ENCODE measurements at regions not wholly inside any gene's neighbourhood (a gene's known extent, or its start where the extent isn't known, plus 50 kb on each side); places are given as distances from the start of the nearest gene placed in this dataset.
A peak's percentile ranks its signal among the peaks of the same experiment; 100 is the strongest.

- peak; percentile 61 to 75 for DNase-seq
- Histone ChIP-seq H3K4me1 (peaks cover 16 to 43% (median 29%) of the 10 kb centered on the region in 4 donors), H3K27me3 (no peaks in the 10 kb centered on the region), H3K9me3 (no peaks in the 10 kb centered on the region), H3K27ac (peak overlapping the region; percentile 53 to 81 (median 68)), H3K4me3 (no peak overlapping the region), H3K36me3 (no peaks in the 10 kb centered on the region)
- intact Hi-C loops (cut with DNase I; ENCODE audit: low total_unique reads): no loop called here
- TF ChIP-seq POLR2AphosphoS5 (IDR thresholded peaks at IDR 0.05): peak in 2 of 3 donors; percentile 5 to 52
- TF ChIP-seq, protein P1, sequence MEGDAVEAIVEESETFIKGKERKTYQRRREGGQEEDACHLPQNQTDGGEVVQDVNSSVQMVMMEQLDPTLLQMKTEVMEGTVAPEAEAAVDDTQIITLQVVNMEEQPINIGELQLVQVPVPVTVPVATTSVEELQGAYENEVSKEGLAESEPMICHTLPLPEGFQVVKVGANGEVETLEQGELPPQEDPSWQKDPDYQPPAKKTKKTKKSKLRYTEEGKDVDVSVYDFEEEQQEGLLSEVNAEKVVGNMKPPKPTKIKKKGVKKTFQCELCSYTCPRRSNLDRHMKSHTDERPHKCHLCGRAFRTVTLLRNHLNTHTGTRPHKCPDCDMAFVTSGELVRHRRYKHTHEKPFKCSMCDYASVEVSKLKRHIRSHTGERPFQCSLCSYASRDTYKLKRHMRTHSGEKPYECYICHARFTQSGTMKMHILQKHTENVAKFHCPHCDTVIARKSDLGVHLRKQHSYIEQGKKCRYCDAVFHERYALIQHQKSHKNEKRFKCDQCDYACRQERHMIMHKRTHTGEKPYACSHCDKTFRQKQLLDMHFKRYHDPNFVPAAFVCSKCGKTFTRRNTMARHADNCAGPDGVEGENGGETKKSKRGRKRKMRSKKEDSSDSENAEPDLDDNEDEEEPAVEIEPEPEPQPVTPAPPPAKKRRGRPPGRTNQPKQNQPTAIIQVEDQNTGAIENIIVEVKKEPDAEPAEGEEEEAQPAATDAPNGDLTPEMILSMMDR (IDR thresholded peaks at IDR 0.05): no peak
- 23 to 35% (median 27%) methylated on average over 4 of the region's 4 CpGs for WGBS, 5 donors
These were observed 380.6 kb upstream of the C2CD4B start for GRCh38 chr15:62545467-62546227.

- Histone ChIP-seq H3K36me3 (no peaks in the 10 kb centered on the region), H3K27ac (peak overlapping the region in 4 of 5 donors; percentile 54 to 81 (median 70)), H3K4me3 (no peak overlapping the region), H3K4me1 (peaks cover 16 to 45% (median 29%) of the 10 kb centered on the region in 4 donors), H3K27me3 (no peaks in the 10 kb centered on the region), H3K9me3 (no peaks in the 10 kb centered on the region)
- no peak for DNase-seq
- TF ChIP-seq POLR2A (IDR thresholded peaks at IDR 0.05) (no peak), POLR2AphosphoS5 (IDR thresholded peaks at IDR 0.05) (no peak), EP300 (IDR thresholded peaks at IDR 0.05) (no peak)
- TF ChIP-seq, protein P1 (IDR thresholded peaks at IDR 0.05): no peak
- 61 to 74% (median 64%) methylated on average over 4 of the region's 4 CpGs for WGBS, 5 donors
- intact Hi-C loops (cut with DNase I; ENCODE audit: low total_unique reads): no loop called here
These were observed 381.5 kb upstream of the C2CD4B start for GRCh38 chr15:62546628-62547027.

- no peaks in the 10 kb centered on the region for H3K27me3 ChIP-seq
- H3K27ac ChIP-seq: peak overlapping the region in 1 of 5 donors; percentile 0
- H3K4me3 ChIP-seq: no peak overlapping the region
- DNase-seq: no peak
- H3K9me3 ChIP-seq: no peaks in the 10 kb centered on the region
- intact Hi-C loops (cut with DNase I; ENCODE audit: low total_unique reads): no loop called here
- no peaks in the 10 kb centered on the region for H3K36me3 ChIP-seq
- peaks cover 16 to 45% (median 29%) of the 10 kb centered on the region in 4 donors for H3K4me1 ChIP-seq
- 85 to 89% (median 86%) methylated on average over 3 of the region's 3 CpGs for WGBS, 5 donors
- no peak for TF ChIP-seq EP300 (IDR thresholded peaks at IDR 0.05)
- no peak for TF ChIP-seq POLR2A (IDR thresholded peaks at IDR 0.05)
- no peak for TF ChIP-seq POLR2AphosphoS5 (IDR thresholded peaks at IDR 0.05)
- TF ChIP-seq, protein P1 (IDR thresholded peaks at IDR 0.05): no peak
These were observed 382.5 kb upstream of the C2CD4B start for GRCh38 chr15:62547584-62547983.

- no peaks in the 10 kb centered on the region for H3K27me3 ChIP-seq
- DNase-seq: peak; percentile 37 to 62
- WGBS, 5 donors: 68 to 84% (median 80%) methylated on average over 5 of the region's 5 CpGs
- no peaks in the 10 kb centered on the region for H3K36me3 ChIP-seq
- no peaks in the 10 kb centered on the region for H3K9me3 ChIP-seq
- intact Hi-C loops (cut with DNase I; ENCODE audit: low total_unique reads): no loop called here
- peaks cover 16 to 45% (median 29%) of the 10 kb centered on the region in 4 donors for H3K4me1 ChIP-seq
- H3K4me3 ChIP-seq: no peak overlapping the region
- TF ChIP-seq POLR2AphosphoS5 (IDR thresholded peaks at IDR 0.05) (no peak), POLR2A (IDR thresholded peaks at IDR 0.05) (no peak)
- TF ChIP-seq, protein P1 (IDR thresholded peaks at IDR 0.05): peak in 5 of 7 experiments; percentile 12 to 43 (median 33)
- no peak overlapping the region for H3K27ac ChIP-seq
These were observed 384.4 kb upstream of the C2CD4B start for GRCh38 chr15:62549345-62549970.
